ENCODE measurements at regions not wholly inside any gene's neighbourhood (a gene's known extent, or its start where the extent isn't known, plus 50 kb on each side); places are given as distances from the start of the nearest gene placed in this dataset.

DNA sequence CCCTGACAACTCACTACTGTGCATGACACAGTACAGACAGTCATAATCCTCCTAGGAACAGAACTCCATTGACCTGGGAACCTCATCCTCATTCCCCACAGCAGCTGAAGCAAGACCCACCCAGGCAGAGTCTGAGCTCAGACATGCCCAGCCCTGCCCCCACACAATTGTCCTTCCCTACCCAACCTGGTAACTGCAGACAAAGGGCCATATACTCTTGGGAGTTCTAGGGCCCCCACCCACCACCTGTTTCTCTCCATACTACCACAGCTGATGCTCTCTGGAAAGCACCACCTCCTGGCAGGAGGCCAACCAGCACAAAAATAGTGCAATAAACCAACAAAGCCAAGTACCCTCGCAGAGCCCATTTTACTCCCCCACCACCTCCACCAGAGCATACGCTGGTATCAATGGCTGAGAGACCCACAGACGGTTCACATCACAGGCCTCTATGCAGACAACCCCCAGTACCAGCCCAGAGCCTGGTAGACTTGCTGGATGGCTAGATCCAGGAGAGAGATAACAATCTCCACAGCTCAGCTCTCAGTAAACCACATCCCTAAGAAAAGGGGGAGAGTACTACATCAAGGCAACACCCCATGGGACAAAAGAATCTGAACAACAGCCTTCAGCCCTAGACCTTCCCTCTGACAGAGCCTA, 159.7 kb upstream of the CXADR start:
- Mint-ChIP-seq H3K4me3 (no peak overlapping the region), H3K27me3 (peaks cover 1% of the 10 kb centered on the region), H3K36me3 (peaks cover 2% of the 10 kb centered on the region), H3K27ac (no peak overlapping the region), H3K9me3 (peaks cover 0 to 4% (median 3%) of the 10 kb centered on the region in 3 donors), H3K4me1 (no peaks in the 10 kb centered on the region)

DNA sequence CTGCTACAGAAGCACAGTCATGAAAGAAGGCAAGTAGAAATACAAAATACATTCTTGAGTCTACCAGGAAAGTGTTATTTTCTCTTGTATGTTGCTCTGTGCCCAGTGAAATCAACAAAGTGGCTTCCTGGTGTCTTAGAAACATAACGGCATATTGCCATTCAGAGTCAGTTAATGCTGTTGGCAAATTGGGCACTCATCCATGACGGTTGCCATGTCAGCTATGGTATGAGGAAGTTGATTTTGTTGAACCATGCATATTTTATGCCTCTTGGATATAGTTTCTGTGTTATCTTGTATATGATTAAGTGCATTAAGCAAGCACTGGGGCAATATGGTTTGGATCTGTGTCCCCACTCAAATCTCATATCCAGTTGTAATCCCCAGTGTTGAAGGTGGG, 153.1 kb upstream of the CXADR start:
- Mint-ChIP-seq H3K4me3 (no peak overlapping the region), H3K27me3 (no peaks in the 10 kb centered on the region), H3K4me1 (no peaks in the 10 kb centered on the region), H3K9me3 (peaks cover 0 to 2% (median 1%) of the 10 kb centered on the region in 3 donors), H3K36me3 (no peaks in the 10 kb centered on the region), H3K27ac (no peak overlapping the region)

- H3K4me1 Mint-ChIP-seq = no peaks in the 10 kb centered on the region
- no peaks in the 10 kb centered on the region for H3K36me3 Mint-ChIP-seq
- no peak overlapping the region for H3K27ac Mint-ChIP-seq
- H3K9me3 Mint-ChIP-seq = peaks cover 0 to 2% (median 0%) of the 10 kb centered on the region in 3 donors
- no peaks in the 10 kb centered on the region for H3K27me3 Mint-ChIP-seq
- no peak overlapping the region for H3K4me3 Mint-ChIP-seq
Observed at GRCh38 chr21:17368748-17369363, 144.0 kb upstream of the CXADR start.

GRCh38 chr21:17370263-17370662, 142.6 kb upstream of the CXADR start:
- no peaks in the 10 kb centered on the region for H3K27me3 Mint-ChIP-seq

GRCh38 chr21:17370916-17371315, 141.9 kb upstream of the CXADR start:
- H3K27me3 Mint-ChIP-seq = no peaks in the 10 kb centered on the region
- no peaks in the 10 kb centered on the region for H3K36me3 Mint-ChIP-seq
- no peak overlapping the region for H3K27ac Mint-ChIP-seq
- H3K4me3 Mint-ChIP-seq = no peak overlapping the region
- H3K9me3 Mint-ChIP-seq = no peaks in the 10 kb centered on the region
- H3K4me1 Mint-ChIP-seq = no peaks in the 10 kb centered on the region

More at GRCh38 chr21:17370263-17370662, 142.6 kb upstream of the CXADR start:
- Mint-ChIP-seq H3K4me3 (no peak overlapping the region), H3K9me3 (no peaks in the 10 kb centered on the region), H3K4me1 (no peaks in the 10 kb centered on the region), H3K36me3 (no peaks in the 10 kb centered on the region), H3K27ac (no peak overlapping the region)

- Mint-ChIP-seq H3K27me3 (no peaks in the 10 kb centered on the region), H3K36me3 (no peaks in the 10 kb centered on the region), H3K4me1 (no peaks in the 10 kb centered on the region), H3K9me3 (no peaks in the 10 kb centered on the region), H3K4me3 (no peak overlapping the region), H3K27ac (no peak overlapping the region)
Observed at GRCh38 chr21:17371450-17371849, 141.4 kb upstream of the CXADR start.

DNA sequence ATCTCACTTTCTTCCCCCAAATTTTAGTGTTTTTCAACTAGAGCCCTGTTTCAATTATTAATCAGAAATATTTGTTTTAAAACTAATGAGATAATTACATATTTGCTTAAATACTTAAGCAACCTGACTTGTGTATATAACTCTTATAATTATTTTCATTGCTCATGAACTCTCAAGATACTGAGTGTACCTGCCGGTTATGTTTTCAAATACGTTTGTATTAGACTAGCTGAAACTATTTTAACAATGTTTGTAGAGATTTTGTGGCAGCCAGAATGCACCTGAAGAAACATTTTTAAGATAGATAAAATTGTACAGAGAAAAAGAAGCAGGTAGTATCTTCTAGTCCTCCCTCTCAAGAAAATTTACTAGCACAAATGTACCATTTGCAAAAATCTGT, 140.6 kb upstream of the CXADR start:
- Mint-ChIP-seq H3K27ac (no peak overlapping the region), H3K9me3 (no peaks in the 10 kb centered on the region), H3K36me3 (no peaks in the 10 kb centered on the region), H3K4me3 (no peak overlapping the region), H3K4me1 (no peaks in the 10 kb centered on the region), H3K27me3 (no peaks in the 10 kb centered on the region)

DNA sequence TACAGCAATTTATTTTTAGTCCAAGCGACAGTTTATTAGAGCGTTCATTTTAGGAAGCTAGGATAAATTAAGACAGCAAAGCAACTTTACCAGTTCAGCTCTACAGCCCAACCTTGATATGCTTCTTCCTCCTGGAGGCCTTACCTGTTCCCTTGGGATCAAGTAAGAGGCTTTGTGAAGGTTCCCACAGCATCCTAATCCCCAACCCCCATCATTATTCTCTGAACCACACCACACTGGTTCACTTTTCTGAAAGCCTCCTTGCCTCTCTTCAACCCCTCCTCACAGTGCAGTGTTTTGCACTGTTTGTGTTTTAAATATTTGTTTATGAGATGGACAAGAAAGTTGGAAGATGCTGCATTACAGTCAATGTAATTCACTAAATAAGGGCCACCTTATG, 126.3 kb upstream of the CXADR start:
- H3K4me3 Mint-ChIP-seq = no peak overlapping the region
- peaks cover 0 to 2% (median 1%) of the 10 kb centered on the region in 3 donors for H3K9me3 Mint-ChIP-seq
- H3K27me3 Mint-ChIP-seq = no peaks in the 10 kb centered on the region
- H3K36me3 Mint-ChIP-seq = no peaks in the 10 kb centered on the region
- peaks cover 0 to 4% (median 0%) of the 10 kb centered on the region in 3 donors for H3K4me1 Mint-ChIP-seq
- no peak overlapping the region for H3K27ac Mint-ChIP-seq

DNA sequence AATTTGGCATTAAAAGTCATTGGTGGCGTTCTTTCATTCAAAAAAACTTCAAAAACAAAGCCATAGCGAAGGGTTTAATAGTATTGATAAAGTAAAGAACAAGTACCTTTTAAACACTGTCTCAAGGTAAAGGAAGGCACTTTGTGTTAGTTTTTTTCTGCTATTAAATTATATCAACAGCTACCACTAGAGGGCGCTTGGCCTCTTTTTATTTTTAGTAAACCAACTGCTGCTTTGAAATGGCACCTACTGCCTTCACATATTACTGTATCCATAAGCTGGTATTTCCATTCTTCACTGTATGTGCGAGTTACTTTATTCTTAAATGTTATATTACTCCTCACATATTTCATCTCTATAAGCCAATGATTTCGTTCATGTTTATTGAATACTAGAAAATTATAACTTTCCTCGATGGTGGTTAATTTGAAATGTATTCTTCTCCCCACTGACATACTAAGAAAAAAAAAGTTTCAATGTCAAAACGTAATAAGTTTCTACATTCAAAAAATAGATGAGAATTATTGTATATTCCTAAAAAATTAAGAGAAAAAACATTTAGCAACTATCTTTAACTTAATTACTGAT, 125.7 kb upstream of the CXADR start:
- Mint-ChIP-seq H3K27me3 (no peaks in the 10 kb centered on the region), H3K4me3 (no peak overlapping the region)

DNA sequence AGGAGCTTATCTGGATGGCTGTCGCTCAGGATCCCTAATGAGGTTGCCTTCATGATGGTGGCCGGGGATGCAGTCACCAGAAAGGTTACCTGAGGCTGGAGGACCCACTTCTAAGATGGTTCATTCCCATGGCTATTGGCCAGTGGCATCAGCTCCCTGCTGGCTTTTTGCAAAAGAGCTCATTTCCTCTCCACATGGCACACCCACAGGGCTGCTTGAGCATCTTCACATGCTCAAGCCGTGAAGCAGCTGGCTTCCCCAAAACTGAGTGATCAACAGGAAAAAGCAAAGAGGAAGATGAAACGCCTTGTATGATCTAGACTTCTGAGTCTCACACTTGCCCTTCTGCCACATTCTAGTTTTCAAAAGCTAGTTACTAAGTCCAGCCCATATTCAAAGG, 124.6 kb upstream of the CXADR start:
- Mint-ChIP-seq H3K36me3 (no peaks in the 10 kb centered on the region), H3K4me3 (no peak overlapping the region), H3K27me3 (no peaks in the 10 kb centered on the region), H3K27ac (no peak overlapping the region), H3K9me3 (peaks cover 0 to under 1% (median under 1%) of the 10 kb centered on the region in 3 donors), H3K4me1 (peaks cover 0 to 4% (median 0%) of the 10 kb centered on the region in 3 donors)

More for the DNA sequence above, 125.7 kb upstream of the CXADR start:
- Mint-ChIP-seq H3K4me1 (peaks cover 0 to 4% (median 0%) of the 10 kb centered on the region in 3 donors), H3K27ac (no peak overlapping the region), H3K9me3 (peaks cover 0 to 2% (median 1%) of the 10 kb centered on the region in 3 donors), H3K36me3 (no peaks in the 10 kb centered on the region)

DNA sequence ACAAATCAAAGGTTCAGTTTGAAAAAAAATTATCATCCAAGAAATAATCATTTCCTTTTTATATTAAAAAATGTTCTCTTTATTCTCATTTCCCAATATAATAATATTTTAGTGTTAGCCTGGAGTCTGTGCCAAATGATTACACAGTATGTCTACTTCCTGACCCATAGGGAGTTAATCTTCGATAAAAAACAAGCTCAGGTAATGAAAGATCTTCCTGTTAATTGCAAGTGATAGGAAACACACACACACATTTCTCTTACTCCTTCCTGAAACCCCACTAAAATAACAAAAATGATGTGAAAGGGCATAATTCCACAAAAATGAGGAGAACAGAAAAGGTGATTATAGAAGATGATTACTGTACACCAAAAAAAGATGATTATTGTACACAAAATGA, 123.5 kb upstream of the CXADR start:
- Mint-ChIP-seq H3K27ac (no peak overlapping the region), H3K36me3 (no peaks in the 10 kb centered on the region), H3K27me3 (no peaks in the 10 kb centered on the region), H3K9me3 (no peaks in the 10 kb centered on the region), H3K4me1 (peaks cover 0 to 4% (median 0%) of the 10 kb centered on the region in 3 donors), H3K4me3 (no peak overlapping the region)

GRCh38 chr21:17390569-17390968, 122.3 kb upstream of the CXADR start:
- peaks cover 2% of the 10 kb centered on the region for H3K27me3 Mint-ChIP-seq
- H3K4me3 Mint-ChIP-seq = no peak overlapping the region
- H3K27ac Mint-ChIP-seq = no peak overlapping the region
- H3K4me1 Mint-ChIP-seq = peaks cover 0 to 4% (median 0%) of the 10 kb centered on the region in 3 donors
- no peaks in the 10 kb centered on the region for H3K9me3 Mint-ChIP-seq
- H3K36me3 Mint-ChIP-seq = no peaks in the 10 kb centered on the region

DNA sequence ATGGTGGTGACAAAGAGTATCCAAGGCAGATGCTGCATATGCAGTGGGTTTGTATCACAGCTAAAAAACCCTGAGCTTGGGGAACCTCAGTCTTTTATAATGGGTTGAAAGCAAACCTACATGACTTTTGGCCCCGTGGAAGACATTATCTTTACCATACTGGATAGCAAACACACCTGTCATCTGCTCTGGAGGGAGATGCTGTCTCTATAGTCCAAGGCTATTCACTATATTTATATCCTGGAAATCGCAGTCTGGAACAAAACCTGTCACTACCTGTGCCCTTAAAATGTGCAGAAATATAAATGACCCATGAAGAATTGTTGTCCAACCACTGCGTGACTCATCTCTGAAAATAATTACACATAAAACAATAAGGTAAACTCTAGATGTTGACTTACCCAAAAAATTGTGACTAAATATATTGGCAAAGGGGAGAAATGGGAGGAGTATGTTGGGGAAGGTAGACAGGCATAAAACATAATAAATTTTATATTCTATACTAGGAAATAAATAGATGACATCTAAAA, 121.0 kb upstream of the CXADR start:
- Mint-ChIP-seq H3K27ac (no peak overlapping the region), H3K27me3 (peaks cover 2% of the 10 kb centered on the region), H3K4me3 (no peak overlapping the region), H3K4me1 (peaks cover 0 to 4% (median 0%) of the 10 kb centered on the region in 3 donors), H3K9me3 (no peaks in the 10 kb centered on the region), H3K36me3 (no peaks in the 10 kb centered on the region)

DNA sequence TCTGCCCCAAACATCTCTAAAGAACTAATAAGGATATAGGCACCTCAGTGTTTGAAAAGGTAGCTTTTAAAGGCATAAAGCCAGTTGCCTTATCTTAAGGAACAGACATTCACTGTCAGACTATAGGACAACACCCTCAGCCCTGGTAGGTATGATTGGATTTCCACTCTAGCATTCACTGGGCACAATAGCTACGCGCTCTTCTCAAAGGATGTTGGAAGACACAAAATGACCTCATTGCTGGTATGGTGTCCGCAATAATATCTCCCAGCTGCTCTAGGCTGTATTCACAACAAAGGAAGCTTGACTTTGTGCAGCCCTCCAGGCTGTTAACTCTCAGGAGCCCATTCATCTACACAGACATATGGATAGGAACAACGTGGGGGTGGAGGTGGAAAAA, 119.4 kb upstream of the CXADR start:
- Mint-ChIP-seq H3K4me1 (no peaks in the 10 kb centered on the region), H3K27ac (no peak overlapping the region), H3K9me3 (no peaks in the 10 kb centered on the region), H3K4me3 (no peak overlapping the region), H3K27me3 (peaks cover 2% of the 10 kb centered on the region), H3K36me3 (no peaks in the 10 kb centered on the region)

GRCh38 chr21:17396948-17397347, 115.9 kb upstream of the CXADR start:
- Mint-ChIP-seq H3K27me3 (peaks cover 2% of the 10 kb centered on the region), H3K4me1 (no peaks in the 10 kb centered on the region), H3K9me3 (no peaks in the 10 kb centered on the region), H3K36me3 (no peaks in the 10 kb centered on the region), H3K27ac (no peak overlapping the region), H3K4me3 (no peak overlapping the region)
